Panc1 (cell line): ENCODE measurements at regions not wholly inside any gene's neighbourhood (a gene's known extent, or its start where the extent isn't known, plus 50 kb on each side); places are given as distances from the start of the nearest gene placed in this dataset.

Experiments used
- ATAC-seq: fragments of 200-7000 bp; cut with Tn5 transposase; 2 replicates; pipeline ENCODE4 v1.9.1; 2020; ENCODE audit warnings: mild to moderate bottlenecking, moderate library complexity
- BruUV-seq: library from RNA; stranded (reverse); fragments of 400-500 nt; replicated peaks from 2 replicates; lab custom pipeline; 2021; lab: Mats Ljungman, UMichigan
- CTCF ChIA-PET: fragments of 300-600 bp; sonication (Branson Sonifier 250); formaldehyde crosslinking; loops from one replicate; lab custom pipeline; 2022; ENCODE audit warnings: antibody characterized with exemption; lab: Charles Lee
- POLR2A ChIA-PET: fragments of 300-600 bp; sonication (Branson Sonifier 250); formaldehyde crosslinking; loops from one replicate; lab custom pipeline; 2022; ENCODE audit warnings: antibody characterized with exemption; lab: Charles Lee
- DNase-seq: peaks from one replicate; pipeline ENCODE4 v3.0.0-alpha.2; 2010; ENCODE audit warnings: low read depth, low spot score
- H3K27ac ChIP-seq: 2 replicates; pipeline ENCODE4 v1.5.1; 2011; ENCODE audit warnings: mild to moderate bottlenecking, low read length, inconsistent platforms
- H3K27me3 ChIP-seq: fragments of 200-500 bp; sonication (Bioruptor generic); 2 replicates; pipeline ENCODE4 v1.6.0; 2014; ENCODE audit warnings: low read length, inconsistent platforms; ENCODE audit not compliant: control insufficient read depth, insufficient read depth
- H3K36me3 ChIP-seq: fragments of 200-500 bp; sonication (Bioruptor generic); 2 replicates; pipeline ENCODE4 v1.5.1; 2014; ENCODE audit warnings: inconsistent platforms, mild to moderate bottlenecking, low read length, moderate library complexity; ENCODE audit not compliant: control insufficient read depth, insufficient read depth
- H3K4me1 ChIP-seq: 2 replicates; pipeline ENCODE4 v1.5.1; 2011; ENCODE audit warnings: inconsistent platforms, mild to moderate bottlenecking, low read length, moderate library complexity; ENCODE audit not compliant: control insufficient read depth, insufficient read depth
- H3K4me3 ChIP-seq, 2 experiments: 2 replicates each; pipeline ENCODE4 v1.5.1; 2011 to 2012; ENCODE audit warnings: low read depth in 2 of 2, low read length in 2 of 2, mild to moderate bottlenecking in 2 of 2, inconsistent platforms in 1 of 2, moderate library complexity in 1 of 2
- H3K9me3 ChIP-seq: fragments of 200-500 bp; sonication (Bioruptor generic); 2 replicates; pipeline ENCODE4 v1.5.1; 2014; ENCODE audit warnings: low read depth, mild to moderate bottlenecking, inconsistent platforms, low read length, moderate library complexity; ENCODE audit not compliant: control insufficient read depth, insufficient read depth
- POLR2AphosphoS5 ChIP-seq: IDR thresholded peaks from 2 replicates; pipeline ENCODE4 v1.6.1; 2012; ENCODE audit warnings: mild to moderate bottlenecking, low read depth, low read length, moderate library complexity
- SIN3A ChIP-seq: IDR thresholded peaks from 2 replicates; pipeline ENCODE4 v1.6.1; 2012; ENCODE audit warnings: low read depth, mild to moderate bottlenecking, low read length, moderate library complexity, borderline replicate concordance; ENCODE audit not compliant: insufficient read depth
- TCF7L2 ChIP-seq: IDR thresholded peaks from 2 replicates; pipeline ENCODE4 v1.6.1; 2011; ENCODE audit warnings: mild to moderate bottlenecking, low read depth, low read length, inconsistent platforms
- in situ Hi-C: cut with HindIII; loops from 2 replicates; pipeline ENCODE4 v1.10.0; 2016; ENCODE audit warnings: low sequenced_read_pairs, low pct_unique_long_range_greater_than_20kb
- intact Hi-C: fragments of 100-400 bp; cut with micrococcal nuclease; formaldehyde crosslinking; loops from one replicate; pipeline ENCODE4 v1.10.0; 2022; ENCODE audit not compliant: unreplicated experiment
- TF ChIP-seq, protein P1 (sequence below), 2 experiments: IDR thresholded peaks; 2 replicates each; pipeline ENCODE4 v1.6.1; 2011 to 2012; ENCODE audit warnings: low read depth in 2 of 2, control low read depth in 1 of 2, low read length in 1 of 2, mild to moderate bottlenecking in 1 of 2, moderate library complexity in 1 of 2; ENCODE audit not compliant: insufficient read depth in 1 of 2
- TF ChIP-seq, protein P2 (sequence below): fragments of 450-650 bp; IDR thresholded peaks from 2 replicates; pipeline ENCODE4 v1.5.1; 2017; ENCODE audit warnings: mild to moderate bottlenecking

GRCh38 chr12:88645816-88646215 lies 65.5 kb upstream of the KITLG start:
- intact Hi-C loops (no loop called here), in situ Hi-C loops (no loop called here)
- no TSS peak for BruUV-seq
- Histone ChIP-seq H3K27me3 (no peaks in the 10 kb centered on the region), H3K27ac (no peak overlapping the region), H3K36me3 (no peaks in the 10 kb centered on the region), H3K9me3 (no peaks in the 10 kb centered on the region), H3K4me1 (no peaks in the 10 kb centered on the region), H3K4me3 (no peak overlapping the region)
- DNase-seq (no peak), ATAC-seq (no peak)
- ChIA-PET CTCF (no interaction called here), POLR2A (no interaction called here)
- TF ChIP-seq, protein P1, sequence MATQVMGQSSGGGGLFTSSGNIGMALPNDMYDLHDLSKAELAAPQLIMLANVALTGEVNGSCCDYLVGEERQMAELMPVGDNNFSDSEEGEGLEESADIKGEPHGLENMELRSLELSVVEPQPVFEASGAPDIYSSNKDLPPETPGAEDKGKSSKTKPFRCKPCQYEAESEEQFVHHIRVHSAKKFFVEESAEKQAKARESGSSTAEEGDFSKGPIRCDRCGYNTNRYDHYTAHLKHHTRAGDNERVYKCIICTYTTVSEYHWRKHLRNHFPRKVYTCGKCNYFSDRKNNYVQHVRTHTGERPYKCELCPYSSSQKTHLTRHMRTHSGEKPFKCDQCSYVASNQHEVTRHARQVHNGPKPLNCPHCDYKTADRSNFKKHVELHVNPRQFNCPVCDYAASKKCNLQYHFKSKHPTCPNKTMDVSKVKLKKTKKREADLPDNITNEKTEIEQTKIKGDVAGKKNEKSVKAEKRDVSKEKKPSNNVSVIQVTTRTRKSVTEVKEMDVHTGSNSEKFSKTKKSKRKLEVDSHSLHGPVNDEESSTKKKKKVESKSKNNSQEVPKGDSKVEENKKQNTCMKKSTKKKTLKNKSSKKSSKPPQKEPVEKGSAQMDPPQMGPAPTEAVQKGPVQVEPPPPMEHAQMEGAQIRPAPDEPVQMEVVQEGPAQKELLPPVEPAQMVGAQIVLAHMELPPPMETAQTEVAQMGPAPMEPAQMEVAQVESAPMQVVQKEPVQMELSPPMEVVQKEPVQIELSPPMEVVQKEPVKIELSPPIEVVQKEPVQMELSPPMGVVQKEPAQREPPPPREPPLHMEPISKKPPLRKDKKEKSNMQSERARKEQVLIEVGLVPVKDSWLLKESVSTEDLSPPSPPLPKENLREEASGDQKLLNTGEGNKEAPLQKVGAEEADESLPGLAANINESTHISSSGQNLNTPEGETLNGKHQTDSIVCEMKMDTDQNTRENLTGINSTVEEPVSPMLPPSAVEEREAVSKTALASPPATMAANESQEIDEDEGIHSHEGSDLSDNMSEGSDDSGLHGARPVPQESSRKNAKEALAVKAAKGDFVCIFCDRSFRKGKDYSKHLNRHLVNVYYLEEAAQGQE (IDR thresholded peaks at IDR 0.05; ENCODE audit: insufficient read depth in 1 of 2, low read depth in 2 of 2, low read length in 1 of 2): no peak
- TF ChIP-seq TCF7L2 (no peak), POLR2AphosphoS5 (no peak), SIN3A (no peak)
- TF ChIP-seq, protein P2, sequence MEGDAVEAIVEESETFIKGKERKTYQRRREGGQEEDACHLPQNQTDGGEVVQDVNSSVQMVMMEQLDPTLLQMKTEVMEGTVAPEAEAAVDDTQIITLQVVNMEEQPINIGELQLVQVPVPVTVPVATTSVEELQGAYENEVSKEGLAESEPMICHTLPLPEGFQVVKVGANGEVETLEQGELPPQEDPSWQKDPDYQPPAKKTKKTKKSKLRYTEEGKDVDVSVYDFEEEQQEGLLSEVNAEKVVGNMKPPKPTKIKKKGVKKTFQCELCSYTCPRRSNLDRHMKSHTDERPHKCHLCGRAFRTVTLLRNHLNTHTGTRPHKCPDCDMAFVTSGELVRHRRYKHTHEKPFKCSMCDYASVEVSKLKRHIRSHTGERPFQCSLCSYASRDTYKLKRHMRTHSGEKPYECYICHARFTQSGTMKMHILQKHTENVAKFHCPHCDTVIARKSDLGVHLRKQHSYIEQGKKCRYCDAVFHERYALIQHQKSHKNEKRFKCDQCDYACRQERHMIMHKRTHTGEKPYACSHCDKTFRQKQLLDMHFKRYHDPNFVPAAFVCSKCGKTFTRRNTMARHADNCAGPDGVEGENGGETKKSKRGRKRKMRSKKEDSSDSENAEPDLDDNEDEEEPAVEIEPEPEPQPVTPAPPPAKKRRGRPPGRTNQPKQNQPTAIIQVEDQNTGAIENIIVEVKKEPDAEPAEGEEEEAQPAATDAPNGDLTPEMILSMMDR: no peak

DNA sequence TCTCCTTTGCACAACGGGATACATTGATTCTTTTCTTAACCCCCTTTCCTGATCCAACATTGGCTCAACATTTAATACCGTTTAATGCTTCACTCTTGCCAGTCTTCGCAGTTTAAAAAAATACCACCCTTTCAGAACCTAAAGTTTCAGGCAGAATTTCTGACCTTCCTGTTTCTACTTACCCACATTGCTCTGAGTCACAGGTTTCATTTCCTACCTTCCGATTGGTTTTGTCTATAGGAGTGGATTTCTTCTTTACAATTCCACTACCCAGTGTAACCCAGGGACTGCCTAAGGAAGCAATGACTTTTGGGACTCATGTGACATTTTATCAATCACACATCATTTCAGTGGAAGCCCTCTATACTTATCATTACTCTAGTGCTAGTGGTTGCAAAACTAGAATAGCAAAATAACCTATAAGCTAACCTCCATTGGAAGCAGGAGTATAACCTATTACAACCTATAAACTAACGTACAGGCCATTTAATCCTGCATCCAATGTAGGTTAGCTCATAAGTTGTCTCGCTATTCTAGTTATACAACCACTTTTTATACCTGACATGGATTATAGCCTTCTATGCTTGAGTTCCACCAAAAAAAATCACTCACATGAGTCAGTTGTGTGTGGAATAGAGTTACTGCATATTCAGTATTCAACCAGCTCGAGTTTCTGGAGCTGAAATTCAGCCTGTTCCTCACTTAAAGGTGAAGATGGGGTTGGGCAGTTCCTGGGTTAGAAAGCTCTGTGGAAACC lies 64.9 kb upstream of the KITLG start:
- no peak for ATAC-seq
- in situ Hi-C loops: no loop called here
- no TSS peak for BruUV-seq

More for the DNA sequence above, 64.9 kb upstream of the KITLG start:
- TF ChIP-seq TCF7L2 (no peak), SIN3A (no peak), POLR2AphosphoS5 (no peak)
- TF ChIP-seq, protein P1 (IDR thresholded peaks at IDR 0.05; ENCODE audit: insufficient read depth in 1 of 2, low read depth in 2 of 2, low read length in 1 of 2): no peak
- TF ChIP-seq, protein P2: no peak
- Histone ChIP-seq H3K9me3 (no peaks in the 10 kb centered on the region), H3K4me3 (no peak overlapping the region), H3K4me1 (no peaks in the 10 kb centered on the region), H3K27me3 (no peaks in the 10 kb centered on the region), H3K27ac (no peak overlapping the region), H3K36me3 (no peaks in the 10 kb centered on the region)
- DNase-seq: no peak
- intact Hi-C loops: no loop called here
- CTCF ChIA-PET: no interaction called here
- POLR2A ChIA-PET: no interaction called here
